Parathyroid adenoma (tissue), 2 donors: ENCODE measurements at regions not wholly inside any gene's neighbourhood (a gene's known extent, or its start where the extent isn't known, plus 50 kb on each side); places are given as distances from the start of the nearest gene placed in this dataset.

Experiments
- H2AFZ ChIP-seq: fragments of 300-600 bp; sonication (generic); one replicate; pipeline ENCODE4 v1.7.0; 2017; ENCODE audit warnings: antibody characterized with exemption, mild to moderate bottlenecking
- H3K27ac ChIP-seq: fragments of 300-600 bp; sonication (generic); one replicate; pipeline ENCODE4 v1.7.0; 2017
- H3K27me3 ChIP-seq: fragments of 300-600 bp; sonication (generic); one replicate; pipeline ENCODE4 v1.7.0; 2017; ENCODE audit warnings: low read length; ENCODE audit not compliant: control insufficient read depth, insufficient read depth
- H3K36me3 ChIP-seq: fragments of 300-600 bp; sonication (generic); one replicate; pipeline ENCODE4 v1.7.0; 2017; ENCODE audit warnings: low read length; ENCODE audit not compliant: control insufficient read depth, insufficient read depth
- H3K4me1 ChIP-seq: fragments of 300-600 bp; sonication (generic); one replicate; pipeline ENCODE4 v1.7.0; 2017; ENCODE audit warnings: control low read depth
- H3K4me2 ChIP-seq: fragments of 300-600 bp; sonication (generic); one replicate; pipeline ENCODE4 v1.7.0; 2017; ENCODE audit warnings: low read length
- H3K4me3 ChIP-seq: fragments of 300-600 bp; sonication (generic); one replicate; pipeline ENCODE4 v1.7.0; 2017; ENCODE audit warnings: low read depth, low read length
- H3K79me2 ChIP-seq: fragments of 300-600 bp; sonication (generic); one replicate; pipeline ENCODE4 v1.7.0; 2017; ENCODE audit warnings: control low read depth
- H3K9ac ChIP-seq: fragments of 300-600 bp; sonication (generic); one replicate; pipeline ENCODE4 v1.7.0; 2017; ENCODE audit warnings: mild to moderate bottlenecking
- H3K9me3 ChIP-seq: fragments of 300-600 bp; sonication (generic); one replicate; pipeline ENCODE4 v1.7.0; 2017; ENCODE audit warnings: low read length; ENCODE audit not compliant: control insufficient read depth
- CTCF ChIP-seq: fragments of 300-600 bp; sonication (generic); IDR thresholded peaks from one replicate; pipeline ENCODE4 v1.7.0; 2017; ENCODE audit warnings: antibody characterized with exemption, mild to moderate bottlenecking
- donor health status: primary hyperparathyroidism.

- H3K27ac ChIP-seq: no peak overlapping the region
- H2AFZ ChIP-seq: no peak overlapping the region
- no peaks in the 10 kb centered on the region for H3K79me2 ChIP-seq
- H3K36me3 ChIP-seq: no peaks in the 10 kb centered on the region
- no peak overlapping the region for H3K4me3 ChIP-seq
- H3K9ac ChIP-seq: no peak overlapping the region
- H3K27me3 ChIP-seq: no peaks in the 10 kb centered on the region
- H3K9me3 ChIP-seq: no peaks in the 10 kb centered on the region
- no peaks in the 10 kb centered on the region for H3K4me1 ChIP-seq
- no peak for TF ChIP-seq CTCF
- H3K4me2 ChIP-seq: no peak overlapping the region
These were observed 62.5 kb upstream of the CD44 start for GRCh38 chr11:35076201-35077100.

- H3K36me3 ChIP-seq: no peaks in the 10 kb centered on the region
- no peak overlapping the region for H3K4me3 ChIP-seq
- no peak for TF ChIP-seq CTCF
- H3K9ac ChIP-seq: no peak overlapping the region
- no peak overlapping the region for H3K27ac ChIP-seq
- H3K27me3 ChIP-seq: no peaks in the 10 kb centered on the region
- H3K9me3 ChIP-seq: no peaks in the 10 kb centered on the region
- H3K79me2 ChIP-seq: no peaks in the 10 kb centered on the region
- no peaks in the 10 kb centered on the region for H3K4me1 ChIP-seq
- peak overlapping the region; percentile 46 for H2AFZ ChIP-seq
- no peak overlapping the region for H3K4me2 ChIP-seq
These were observed 61.1 kb upstream of the CD44 start for GRCh38 chr11:35077709-35078469.

GRCh38 chr11:35078470-35078735, 60.6 kb upstream of the CD44 start:
- Histone ChIP-seq H3K27me3 (no peaks in the 10 kb centered on the region), H3K9ac (no peak overlapping the region), H2AFZ (no peak overlapping the region), H3K9me3 (no peaks in the 10 kb centered on the region), H3K4me1 (no peaks in the 10 kb centered on the region), H3K36me3 (no peaks in the 10 kb centered on the region), H3K27ac (no peak overlapping the region), H3K79me2 (no peaks in the 10 kb centered on the region), H3K4me3 (no peak overlapping the region), H3K4me2 (no peak overlapping the region)
- no peak for TF ChIP-seq CTCF

GRCh38 chr11:35079611-35080010, 59.4 kb upstream of the CD44 start:
- Histone ChIP-seq H3K4me1 (no peaks in the 10 kb centered on the region), H3K27me3 (no peaks in the 10 kb centered on the region), H3K36me3 (no peaks in the 10 kb centered on the region), H3K27ac (no peak overlapping the region), H2AFZ (no peak overlapping the region), H3K9me3 (no peaks in the 10 kb centered on the region), H3K9ac (no peak overlapping the region), H3K79me2 (no peaks in the 10 kb centered on the region), H3K4me2 (no peak overlapping the region), H3K4me3 (no peak overlapping the region)
- no peak for TF ChIP-seq CTCF
